Prostate gland (tissue), 2 donors: ENCODE measurements at regions not wholly inside any gene's neighbourhood (a gene's known extent, or its start where the extent isn't known, plus 50 kb on each side); places are given as distances from the start of the nearest gene placed in this dataset.

ENCODE experiments used
- POLR2A ChIP-seq: fragments of 450-650 bp; IDR thresholded peaks from one replicate; pipeline ENCODE4 v1.6.1; 2016; ENCODE audit warnings: antibody characterized with exemption, mild to moderate bottlenecking
- POLR2AphosphoS5 ChIP-seq: sonication (generic); formaldehyde crosslinking; IDR thresholded peaks from one replicate; pipeline ENCODE4 v1.6.1; 2017; ENCODE audit warnings: antibody characterized with exemption
- TF ChIP-seq, protein P1 (sequence below), 4 experiments: fragments of 200-600 bp in 2 of 4; fragments of 450-650 bp in 2 of 4; sonication (generic) in 2 of 4; IDR thresholded peaks; 1 replicate in 3 of 4; 2 replicates in 1 of 4; pipeline ENCODE4 v1.5.1; 2016 to 2019; ENCODE audit warnings: antibody characterized with exemption in 4 of 4, mild to moderate bottlenecking in 2 of 4, moderate library complexity in 2 of 4

DNA sequence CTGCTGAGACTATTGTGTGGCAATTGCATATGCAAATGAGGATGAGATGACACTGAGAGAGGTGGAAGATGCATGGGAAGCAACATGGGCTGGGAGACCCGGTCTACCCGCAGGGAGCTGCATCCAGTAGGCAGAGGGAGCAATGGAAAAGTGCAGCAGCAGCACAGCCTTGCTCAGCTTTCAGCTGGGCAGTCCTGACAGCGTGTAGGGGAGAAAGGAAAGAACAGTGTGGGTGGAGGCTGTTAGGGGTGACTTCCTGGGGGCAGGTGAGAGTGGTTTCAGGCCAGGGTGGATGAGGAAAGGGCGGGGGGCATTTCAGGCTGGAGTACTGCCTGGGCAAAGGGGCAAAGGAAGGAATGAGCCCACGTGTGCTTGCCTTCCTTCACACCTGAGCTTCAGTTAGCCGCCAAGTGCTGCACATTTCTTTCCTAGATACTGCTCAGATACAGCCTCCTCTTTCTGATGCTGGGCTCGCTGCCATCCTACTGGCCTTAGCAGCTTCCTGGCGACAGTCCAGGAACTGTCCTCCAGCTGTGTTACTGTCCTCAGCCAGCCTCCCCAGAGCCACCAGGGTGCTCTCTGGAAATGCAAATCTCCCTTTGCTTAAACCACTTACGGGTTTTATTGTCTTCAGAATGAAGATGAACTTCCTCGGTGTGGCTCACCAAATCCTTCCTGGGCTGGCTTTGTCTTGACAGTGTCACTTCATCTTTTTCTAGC lies 276.3 kb downstream of the TSN start:
- no peak for TF ChIP-seq POLR2AphosphoS5
- TF ChIP-seq, protein P1, sequence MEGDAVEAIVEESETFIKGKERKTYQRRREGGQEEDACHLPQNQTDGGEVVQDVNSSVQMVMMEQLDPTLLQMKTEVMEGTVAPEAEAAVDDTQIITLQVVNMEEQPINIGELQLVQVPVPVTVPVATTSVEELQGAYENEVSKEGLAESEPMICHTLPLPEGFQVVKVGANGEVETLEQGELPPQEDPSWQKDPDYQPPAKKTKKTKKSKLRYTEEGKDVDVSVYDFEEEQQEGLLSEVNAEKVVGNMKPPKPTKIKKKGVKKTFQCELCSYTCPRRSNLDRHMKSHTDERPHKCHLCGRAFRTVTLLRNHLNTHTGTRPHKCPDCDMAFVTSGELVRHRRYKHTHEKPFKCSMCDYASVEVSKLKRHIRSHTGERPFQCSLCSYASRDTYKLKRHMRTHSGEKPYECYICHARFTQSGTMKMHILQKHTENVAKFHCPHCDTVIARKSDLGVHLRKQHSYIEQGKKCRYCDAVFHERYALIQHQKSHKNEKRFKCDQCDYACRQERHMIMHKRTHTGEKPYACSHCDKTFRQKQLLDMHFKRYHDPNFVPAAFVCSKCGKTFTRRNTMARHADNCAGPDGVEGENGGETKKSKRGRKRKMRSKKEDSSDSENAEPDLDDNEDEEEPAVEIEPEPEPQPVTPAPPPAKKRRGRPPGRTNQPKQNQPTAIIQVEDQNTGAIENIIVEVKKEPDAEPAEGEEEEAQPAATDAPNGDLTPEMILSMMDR (IDR thresholded peaks at IDR 0.05): no peak
- no peak for TF ChIP-seq POLR2A
